ENCODE measurements at regions not wholly inside any gene's neighbourhood (a gene's known extent, or its start where the extent isn't known, plus 50 kb on each side); places are given as distances from the start of the nearest gene placed in this dataset.
"Not testable (repeated sequence)": the region's sequence is repeated elsewhere in the genome, so short reads cannot be mapped to it uniquely, and the experiment has no call there.

- peak; percentile 10 to 12 for DNase-seq (ENCODE audit: low read depth in 2 of 2)
Measured at GRCh38 chrX:905848-906566, 275.4 kb downstream of the SHOX start.

- DNase-seq (ENCODE audit: low read depth in 2 of 2), result peak in 1 of 2 experiments; percentile 3
Measured at GRCh38 chrX:903116-903515, 272.5 kb downstream of the SHOX start.

GRCh38 chrX:896256-896655, 265.7 kb downstream of the SHOX start:
- no peak for DNase-seq (ENCODE audit: low read depth in 2 of 2)

- DNase-seq (ENCODE audit: low read depth in 2 of 2), result no peak
Measured at GRCh38 chrX:889966-890651, 259.5 kb downstream of the SHOX start.

GRCh38 chrX:887724-888123, 257.1 kb downstream of the SHOX start:
- not testable (repeated sequence) for DNase-seq (ENCODE audit: low read depth in 2 of 2)

GRCh38 chrX:883588-883987, 253.0 kb downstream of the SHOX start:
- DNase-seq (ENCODE audit: low read depth in 2 of 2), result no peak

GRCh38 chrX:879756-880698, 249.4 kb downstream of the SHOX start:
- DNase-seq (ENCODE audit: low read depth in 2 of 2), result not testable (repeated sequence)

- DNase-seq (ENCODE audit: low read depth in 2 of 2), result no peak
Measured at GRCh38 chrX:874061-874460, 243.5 kb downstream of the SHOX start.

GRCh38 chrX:873016-873415, 242.4 kb downstream of the SHOX start:
- no peak for DNase-seq (ENCODE audit: low read depth in 2 of 2)

GRCh38 chrX:872090-872489, 241.5 kb downstream of the SHOX start:
- DNase-seq (ENCODE audit: low read depth in 2 of 2), result no peak

GRCh38 chrX:871626-872025, 241.0 kb downstream of the SHOX start:
- no peak for DNase-seq (ENCODE audit: low read depth in 2 of 2)

GRCh38 chrX:867966-868647, 237.5 kb downstream of the SHOX start:
- DNase-seq (ENCODE audit: low read depth in 2 of 2), result no peak

GRCh38 chrX:867502-867901, 236.9 kb downstream of the SHOX start:
- no peak for DNase-seq (ENCODE audit: low read depth in 2 of 2)

- peak in 1 of 2 experiments; percentile 14 for DNase-seq (ENCODE audit: low read depth in 2 of 2)
Measured at GRCh38 chrX:866441-866990, 235.9 kb downstream of the SHOX start.

- DNase-seq (ENCODE audit: low read depth in 2 of 2), result no peak
Measured at GRCh38 chrX:865422-865821, 234.8 kb downstream of the SHOX start.

GRCh38 chrX:861921-862320, 231.3 kb downstream of the SHOX start:
- no peak for DNase-seq (ENCODE audit: low read depth in 2 of 2)

GRCh38 chrX:861340-861890, 230.8 kb downstream of the SHOX start:
- DNase-seq (ENCODE audit: low read depth in 2 of 2), result peak in 1 of 2 experiments; percentile 29

- DNase-seq (ENCODE audit: low read depth in 2 of 2), result no peak
Measured at GRCh38 chrX:859329-859728, 228.7 kb downstream of the SHOX start.

- DNase-seq (ENCODE audit: low read depth in 2 of 2), result no peak
Measured at GRCh38 chrX:858542-859078, 228.0 kb downstream of the SHOX start.

- peak; percentile 80 to 81 for DNase-seq (ENCODE audit: low read depth in 2 of 2)
Measured at GRCh38 chrX:857376-857775, 226.8 kb downstream of the SHOX start.
